OCI-LY1 (cell line): ENCODE measurements at regions not wholly inside any gene's neighbourhood (a gene's known extent, or its start where the extent isn't known, plus 50 kb on each side); places are given as distances from the start of the nearest gene placed in this dataset.
A peak's percentile ranks its signal among the peaks of the same experiment; 100 is the strongest.

Source experiments
- EZH2 ChIP-seq: fragments of 200-600 bp; sonication (generic), shearing (Covaris generic); IDR thresholded peaks from 2 replicates; pipeline ENCODE4 v1.8.0; 2017; ENCODE audit warnings: borderline replicate concordance, mixed run types, mild to moderate bottlenecking, antibody characterized with exemption, low read length, moderate library complexity, mixed read lengths
- TF ChIP-seq, protein P1 (sequence below): fragments of 200-600 bp; sonication (generic), shearing (Covaris generic); IDR thresholded peaks from 2 replicates; pipeline ENCODE4 v1.5.1; 2017; ENCODE audit warnings: mild to moderate bottlenecking, antibody characterized with exemption, low read length, moderate library complexity, mixed read lengths

DNA sequence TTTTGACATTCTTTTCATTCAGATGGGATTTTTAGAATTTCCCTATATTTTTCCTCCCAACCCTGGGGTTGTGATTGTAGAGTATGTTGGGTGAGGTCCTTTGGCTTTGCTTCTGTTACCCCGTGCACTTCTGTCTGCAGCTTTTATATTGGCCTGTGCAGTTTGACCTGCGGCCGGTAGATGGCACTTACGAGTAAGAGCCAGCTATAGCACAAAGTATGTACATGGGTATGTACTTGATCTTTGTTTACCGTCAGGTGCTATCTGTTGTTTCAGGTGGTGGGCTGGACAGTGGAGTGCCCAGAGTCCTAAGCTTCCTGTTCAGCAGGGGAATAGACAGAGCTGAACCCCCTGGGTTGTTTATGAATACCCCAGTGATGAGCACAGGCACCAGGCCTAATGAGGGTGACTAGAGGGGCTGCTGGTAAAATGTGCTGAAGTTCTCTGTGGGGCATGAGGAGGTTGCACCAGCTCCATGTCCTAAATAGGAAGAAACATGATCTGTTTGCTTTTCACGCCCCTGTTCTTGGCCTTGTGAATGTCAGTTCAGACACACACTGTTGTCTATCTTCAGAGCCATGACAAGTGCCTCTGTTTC is 58.9 kb upstream of the THUMPD2 start:
- TF ChIP-seq, protein P1, sequence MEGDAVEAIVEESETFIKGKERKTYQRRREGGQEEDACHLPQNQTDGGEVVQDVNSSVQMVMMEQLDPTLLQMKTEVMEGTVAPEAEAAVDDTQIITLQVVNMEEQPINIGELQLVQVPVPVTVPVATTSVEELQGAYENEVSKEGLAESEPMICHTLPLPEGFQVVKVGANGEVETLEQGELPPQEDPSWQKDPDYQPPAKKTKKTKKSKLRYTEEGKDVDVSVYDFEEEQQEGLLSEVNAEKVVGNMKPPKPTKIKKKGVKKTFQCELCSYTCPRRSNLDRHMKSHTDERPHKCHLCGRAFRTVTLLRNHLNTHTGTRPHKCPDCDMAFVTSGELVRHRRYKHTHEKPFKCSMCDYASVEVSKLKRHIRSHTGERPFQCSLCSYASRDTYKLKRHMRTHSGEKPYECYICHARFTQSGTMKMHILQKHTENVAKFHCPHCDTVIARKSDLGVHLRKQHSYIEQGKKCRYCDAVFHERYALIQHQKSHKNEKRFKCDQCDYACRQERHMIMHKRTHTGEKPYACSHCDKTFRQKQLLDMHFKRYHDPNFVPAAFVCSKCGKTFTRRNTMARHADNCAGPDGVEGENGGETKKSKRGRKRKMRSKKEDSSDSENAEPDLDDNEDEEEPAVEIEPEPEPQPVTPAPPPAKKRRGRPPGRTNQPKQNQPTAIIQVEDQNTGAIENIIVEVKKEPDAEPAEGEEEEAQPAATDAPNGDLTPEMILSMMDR = peak; percentile 95
- no peak for TF ChIP-seq EZH2
